Amygdala (tissue), 56 donors: ENCODE measurements at regions not wholly inside any gene's neighbourhood (a gene's known extent, or its start where the extent isn't known, plus 50 kb on each side); places are given as distances from the start of the nearest gene placed in this dataset.

Experiments used
- DNase-seq, 56 donors: peaks; one replicate each; lab custom pipeline; 2025; lab: John Stamatoyannopoulos, UW

DNA sequence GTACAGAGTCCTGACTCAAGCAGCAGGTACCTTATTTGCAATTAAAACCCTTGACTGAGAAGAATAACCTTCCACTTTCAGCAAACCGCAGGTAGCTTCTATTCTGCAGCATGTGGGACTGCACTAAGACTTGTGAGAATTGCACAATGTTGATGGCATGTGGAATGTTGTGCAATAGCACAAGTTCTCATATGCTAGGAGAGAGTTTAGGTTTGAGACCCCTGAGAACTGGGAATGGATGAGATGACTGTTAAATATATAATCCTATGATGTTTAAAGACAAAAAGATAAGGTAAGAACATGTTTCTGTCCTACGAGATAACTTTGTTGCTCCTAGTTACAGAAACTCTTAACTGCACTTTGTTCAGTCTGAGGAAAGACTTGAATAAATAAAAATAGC, 194.6 kb downstream of the OTOR start:
- DNase-seq = no peak

DNA sequence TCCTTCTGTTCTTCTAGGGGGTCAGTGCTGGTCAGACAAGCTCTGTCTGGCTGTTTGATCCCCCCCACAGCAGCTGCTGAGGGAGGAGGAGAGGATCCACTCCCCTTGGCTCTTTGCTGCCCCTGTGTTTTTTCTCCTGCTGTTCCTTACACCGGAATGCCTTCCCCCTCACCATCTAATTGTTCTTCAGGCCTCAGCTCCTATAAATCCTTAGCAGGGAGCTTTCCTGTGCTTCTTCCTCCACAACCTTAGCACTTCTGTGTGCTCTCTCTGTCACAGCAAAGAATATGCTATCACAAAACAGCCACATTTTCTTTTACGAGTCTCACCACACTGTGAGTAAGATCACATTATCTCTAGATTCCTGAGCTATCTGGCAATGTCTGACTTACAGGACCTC, 196.6 kb downstream of the OTOR start:
- DNase-seq = no peak

DNA sequence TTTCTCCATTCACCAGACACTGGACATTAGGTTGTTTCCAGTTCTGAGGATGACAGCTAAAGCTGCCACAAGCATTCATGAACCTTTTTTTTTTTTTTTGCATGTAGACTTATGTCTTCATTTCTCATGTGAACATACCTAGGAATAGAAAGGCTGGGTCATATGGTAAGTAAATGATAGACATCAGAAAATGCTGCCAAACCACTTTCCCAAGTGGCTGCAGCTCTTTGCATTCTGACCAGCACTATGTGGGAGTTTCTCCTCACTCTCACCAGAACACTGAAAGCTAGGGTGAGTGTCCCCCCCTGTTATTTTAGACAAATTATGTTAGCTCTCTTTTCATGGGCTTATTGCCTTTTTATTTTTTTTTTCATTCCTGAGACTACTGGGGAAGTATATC, 197.5 kb downstream of the OTOR start:
- DNase-seq = no peak

DNA sequence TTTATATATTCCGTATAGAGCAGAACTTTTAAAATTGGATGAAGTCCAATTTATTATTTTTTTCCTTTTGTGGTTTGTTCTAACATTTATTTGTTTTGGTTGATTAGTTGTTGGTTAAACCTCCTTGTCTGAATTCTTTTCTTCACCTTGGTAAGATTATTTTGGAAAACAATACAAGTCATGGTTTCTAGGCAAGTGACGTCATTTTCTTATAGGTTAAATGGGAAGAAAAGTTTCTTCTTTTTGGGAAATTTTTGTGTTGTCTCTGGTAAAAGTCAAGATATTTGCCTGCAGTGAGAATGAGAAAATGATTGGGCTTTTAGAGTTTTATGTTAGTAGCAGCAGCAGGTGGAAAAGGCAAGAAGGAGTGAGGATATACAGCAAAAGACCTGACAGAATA, 197.9 kb downstream of the OTOR start:
- no peak for DNase-seq

DNA sequence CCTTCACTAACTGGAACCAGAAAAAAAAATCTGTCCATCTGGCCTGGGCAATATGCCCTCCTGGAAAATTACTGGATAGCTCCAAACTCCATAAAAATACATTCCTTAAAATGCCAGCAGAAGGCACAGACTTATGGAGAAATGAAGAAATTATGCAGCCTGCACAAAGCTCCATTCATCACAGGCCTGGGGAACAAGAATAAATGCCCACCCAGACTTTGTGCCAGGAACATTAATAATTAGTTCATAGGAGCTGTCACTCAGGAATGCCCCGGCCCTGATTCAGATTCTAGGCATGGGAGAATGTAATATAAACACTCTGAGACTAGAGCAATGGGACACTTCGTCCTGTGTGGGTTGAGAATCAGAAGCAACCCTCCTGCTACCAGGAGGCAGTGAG, 199.3 kb downstream of the OTOR start:
- no peak for DNase-seq

DNA sequence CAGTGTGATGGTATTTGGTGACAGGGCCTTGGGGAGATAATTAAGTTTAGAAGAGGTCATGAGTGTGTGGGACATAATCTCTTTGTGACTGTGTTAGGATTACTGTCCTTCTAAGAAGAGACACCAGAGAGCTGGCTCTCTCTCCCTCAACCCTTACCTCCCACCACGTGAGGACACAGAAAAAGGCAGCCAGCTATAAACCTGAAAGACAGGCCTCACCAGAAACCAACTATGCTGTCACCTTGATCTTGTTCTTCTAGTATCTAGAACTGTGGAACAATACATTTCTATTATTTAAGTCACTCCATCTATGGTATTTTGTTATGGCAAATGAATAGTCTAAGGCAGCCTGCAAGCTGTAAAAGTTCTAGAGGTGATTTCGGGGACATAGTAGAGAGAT, 203.7 kb downstream of the OTOR start:
- no peak for DNase-seq

DNA sequence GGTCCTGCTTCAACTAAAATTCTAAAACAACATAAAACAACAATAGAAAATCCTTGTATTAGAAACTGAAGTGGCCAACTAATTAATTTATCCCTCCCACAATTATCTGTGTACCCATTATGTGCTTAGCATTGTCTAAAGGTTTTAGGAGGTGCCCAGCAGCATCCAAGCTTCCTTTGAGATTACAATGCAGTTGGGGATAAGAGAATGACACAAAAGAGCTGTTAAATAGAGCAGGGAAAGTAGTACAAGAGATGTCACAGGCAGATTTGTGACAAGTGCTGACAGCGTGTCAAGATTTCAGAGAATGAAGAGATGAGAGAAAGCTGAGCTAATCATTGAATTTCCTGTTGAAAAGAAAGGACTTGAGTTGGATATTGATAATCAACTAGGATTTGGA, 204.8 kb downstream of the OTOR start:
- no peak for DNase-seq

DNA sequence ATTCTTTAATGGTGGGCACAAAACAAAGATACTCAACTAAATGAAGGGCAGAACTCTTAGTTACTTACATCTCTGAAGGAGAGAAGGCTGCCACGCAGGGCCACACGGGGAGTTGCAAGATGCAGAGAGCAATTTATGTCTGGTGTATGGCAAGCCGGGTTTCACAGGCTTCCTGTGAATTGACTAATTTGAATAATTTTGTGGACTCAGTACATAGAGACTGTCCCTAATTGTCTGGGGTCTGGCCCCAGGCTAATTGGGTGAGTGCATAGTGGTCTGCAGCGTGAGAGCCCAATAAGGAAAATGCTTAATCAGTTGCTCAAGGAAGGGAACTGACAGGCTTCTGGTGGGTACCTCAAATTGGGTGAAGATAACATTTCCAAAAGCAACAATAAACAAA, 205.7 kb downstream of the OTOR start:
- DNase-seq = no peak

DNA sequence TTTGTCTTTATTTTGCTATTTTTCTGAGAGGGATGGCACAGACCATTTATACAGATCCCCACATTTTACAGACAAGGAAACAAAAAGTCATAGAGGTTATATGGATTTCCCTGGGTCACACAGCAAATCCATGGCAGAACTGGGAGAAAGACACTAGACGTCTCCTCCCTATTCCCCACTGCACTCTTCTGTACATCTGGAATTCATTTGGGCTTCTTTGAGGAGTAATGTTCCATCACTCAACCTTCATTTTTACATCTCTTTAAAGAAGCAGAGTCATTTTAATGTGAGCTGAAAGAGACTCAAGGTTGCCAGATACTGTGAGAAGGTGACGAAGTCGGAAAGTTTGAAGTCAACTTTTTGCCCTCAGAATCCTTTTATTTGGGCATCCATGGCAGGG, 207.3 kb downstream of the OTOR start:
- DNase-seq = no peak

DNA sequence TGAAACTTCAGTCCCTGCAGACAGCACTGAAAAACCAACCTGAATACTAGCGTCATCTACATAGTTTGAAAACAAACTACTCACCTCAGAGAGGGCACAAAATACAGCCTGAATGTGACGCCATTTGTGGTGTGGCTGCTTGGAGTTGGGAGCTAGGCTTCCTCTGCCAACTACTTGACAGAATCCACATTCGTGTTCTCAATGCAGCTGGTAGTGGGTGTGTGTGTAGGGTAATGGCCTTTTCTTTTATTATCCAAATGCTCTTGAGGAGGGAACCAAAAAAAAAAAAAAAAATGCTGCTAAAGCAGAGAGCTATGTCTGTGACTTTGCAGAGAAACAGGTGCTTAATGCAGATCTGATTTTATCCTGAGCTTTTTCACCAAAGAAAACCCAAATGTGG, 207.8 kb downstream of the OTOR start:
- DNase-seq = peak in 2 of 56 donors; percentile 9 to 30

DNA sequence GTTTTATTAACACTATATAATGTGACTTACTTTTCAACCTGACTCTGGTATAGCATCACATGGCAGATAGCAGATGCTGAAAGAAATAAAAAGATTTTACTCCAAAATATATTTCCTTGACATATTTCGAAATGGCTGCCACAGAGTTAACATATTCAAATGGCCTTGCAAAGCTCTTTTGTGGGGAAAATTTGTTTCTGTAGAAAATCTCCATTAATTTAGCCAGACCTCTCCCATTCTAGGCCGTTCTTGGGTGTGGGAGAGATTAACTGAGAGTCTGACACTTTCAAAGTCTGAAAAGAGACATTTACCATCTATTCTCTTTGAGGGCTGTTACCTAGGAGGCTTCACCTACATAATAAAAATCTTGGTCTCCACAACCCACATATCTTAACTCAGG, 217.2 kb downstream of the OTOR start:
- DNase-seq = no peak

DNA sequence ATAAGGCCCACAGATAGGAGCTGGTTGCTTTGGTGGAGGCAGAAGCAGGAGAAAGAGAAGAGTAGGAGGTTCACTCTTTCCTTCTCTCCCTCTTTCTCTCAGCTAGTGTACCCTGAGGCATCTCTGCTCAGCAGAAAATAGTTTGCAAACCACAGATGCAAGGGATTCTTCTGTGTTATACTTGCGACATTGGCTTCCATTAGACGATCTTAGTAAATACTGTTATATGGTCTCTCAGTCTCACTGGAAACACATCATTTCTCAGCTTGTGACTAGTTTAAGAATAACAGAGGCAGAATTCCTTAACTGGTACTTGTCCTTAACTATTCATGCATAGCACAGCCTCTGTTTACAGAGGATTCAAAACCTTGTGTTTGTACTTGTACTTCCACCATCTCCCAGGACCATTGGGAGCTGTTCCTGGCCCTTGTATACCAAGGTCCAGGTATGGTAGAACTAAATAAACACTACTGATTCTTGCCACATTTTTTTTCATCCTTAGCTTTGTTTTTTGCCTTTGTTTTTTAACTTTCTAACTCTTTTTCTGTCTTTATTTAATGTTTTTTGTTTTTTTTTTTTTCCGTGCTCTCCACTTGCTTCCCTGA, 218.2 kb downstream of the OTOR start:
- no peak for DNase-seq

DNA sequence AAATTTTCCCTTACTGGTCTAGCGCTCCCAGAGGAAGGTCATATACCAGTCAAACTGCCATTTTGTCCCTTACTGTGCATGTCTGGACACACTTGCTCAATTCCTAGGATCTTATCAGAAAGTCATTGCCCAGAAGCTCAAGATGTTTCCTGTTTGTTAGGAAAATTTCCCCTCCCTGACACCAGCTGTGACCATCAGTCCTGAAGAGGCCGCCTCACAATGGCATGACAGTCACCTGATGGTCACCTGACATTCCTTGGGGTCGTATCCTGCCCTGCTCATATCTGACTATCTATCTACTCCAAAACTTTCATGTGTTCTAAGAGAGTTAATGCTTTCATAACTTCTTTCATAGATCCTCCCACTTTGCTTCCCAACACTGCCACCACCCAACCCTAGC, 219.9 kb downstream of the OTOR start:
- DNase-seq = no peak

DNA sequence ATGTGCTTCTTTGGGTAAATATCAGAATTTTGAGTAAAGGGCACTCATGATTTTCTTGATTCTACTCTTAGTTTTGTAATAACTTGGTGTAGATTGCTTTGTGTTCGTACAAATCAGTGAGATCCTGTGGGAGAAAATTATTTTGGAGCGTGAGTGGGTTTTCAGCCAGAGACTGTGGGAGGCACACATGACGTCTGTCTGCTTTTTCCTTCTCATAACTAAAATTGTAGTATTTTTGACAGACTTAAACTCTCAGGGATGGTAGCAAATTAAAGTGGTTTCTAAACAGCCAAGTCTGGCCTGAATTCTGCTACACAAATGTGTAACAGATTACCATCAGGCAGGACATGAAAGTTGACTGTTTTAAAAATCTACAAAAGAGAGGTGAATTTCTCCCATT, 222.6 kb downstream of the OTOR start:
- DNase-seq = peak in 4 of 56 donors; percentile 21 to 50 (median 24)

DNA sequence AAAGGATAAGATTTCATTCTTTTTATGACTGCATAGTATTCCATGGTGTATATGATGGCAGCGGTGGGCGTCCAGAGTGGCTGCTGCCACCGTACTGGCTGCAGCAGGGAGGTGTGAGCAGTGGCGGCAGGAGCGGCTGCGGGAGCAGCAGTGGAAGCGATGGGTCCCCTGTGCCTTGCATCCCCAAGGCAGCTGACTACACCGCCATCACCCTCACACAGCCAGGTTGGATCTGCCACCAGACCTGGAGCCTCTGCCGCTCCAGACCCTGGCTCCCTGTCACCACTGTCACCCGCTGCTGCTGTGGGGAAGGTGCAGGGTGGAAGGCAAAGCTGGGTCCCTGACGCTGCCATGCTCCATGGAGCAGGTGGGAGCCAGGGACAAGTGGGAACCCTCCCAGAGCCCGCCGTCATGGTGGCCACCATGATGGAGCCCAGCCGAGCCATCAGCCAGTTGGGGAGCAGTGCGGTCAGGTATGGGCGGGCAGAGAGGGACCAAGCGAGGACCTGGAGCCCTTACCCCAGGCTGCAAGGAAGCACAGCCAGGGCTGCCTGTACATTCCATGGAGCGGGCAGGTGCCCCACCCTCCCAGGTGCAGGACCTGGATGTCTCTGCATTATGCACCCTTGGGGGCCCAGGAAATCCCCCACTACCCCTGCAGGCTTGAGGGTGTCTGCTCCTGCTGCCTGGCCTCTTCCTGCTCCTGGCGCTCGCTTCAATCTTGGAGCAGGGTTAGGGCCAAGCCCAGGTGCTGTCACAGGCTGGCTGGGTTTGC, 226.1 kb downstream of the OTOR start:
- no peak for DNase-seq

DNA sequence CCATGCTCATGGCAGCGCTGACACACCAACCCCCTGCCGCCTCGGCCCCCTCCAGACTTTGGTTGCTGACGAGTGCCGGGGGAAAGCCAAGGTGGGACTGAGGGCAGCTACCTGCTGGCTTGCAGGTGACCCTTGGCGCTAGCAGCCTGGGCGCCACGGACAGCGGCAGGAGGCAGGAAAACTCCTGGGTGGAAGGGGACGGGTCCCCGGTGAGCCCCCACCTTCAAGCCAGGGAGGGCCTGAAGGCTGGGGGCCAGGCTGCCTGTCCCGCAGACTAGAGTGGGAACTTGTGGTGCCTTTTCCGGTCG, 226.7 kb downstream of the OTOR start:
- DNase-seq = no peak

DNA sequence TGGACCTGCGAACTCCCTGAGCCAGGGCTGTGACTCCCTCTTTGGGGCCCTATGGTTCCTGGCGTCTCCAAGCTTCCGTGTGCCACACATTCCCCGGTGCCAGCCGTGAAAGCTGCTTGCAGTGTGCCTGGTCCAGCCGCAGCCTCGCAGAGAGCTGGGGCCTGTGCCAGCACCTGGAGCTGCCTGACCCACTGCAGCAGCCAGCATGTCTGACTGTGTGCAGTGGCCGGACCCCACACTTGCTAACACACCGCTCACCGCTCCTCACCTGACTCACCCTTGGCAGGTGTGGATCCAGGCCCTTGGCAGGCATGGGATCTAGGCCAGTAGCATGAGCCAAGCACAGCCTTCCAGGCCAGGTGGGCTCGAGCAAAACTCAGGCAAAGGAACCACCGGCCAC, 227.5 kb downstream of the OTOR start:
- DNase-seq = no peak

DNA sequence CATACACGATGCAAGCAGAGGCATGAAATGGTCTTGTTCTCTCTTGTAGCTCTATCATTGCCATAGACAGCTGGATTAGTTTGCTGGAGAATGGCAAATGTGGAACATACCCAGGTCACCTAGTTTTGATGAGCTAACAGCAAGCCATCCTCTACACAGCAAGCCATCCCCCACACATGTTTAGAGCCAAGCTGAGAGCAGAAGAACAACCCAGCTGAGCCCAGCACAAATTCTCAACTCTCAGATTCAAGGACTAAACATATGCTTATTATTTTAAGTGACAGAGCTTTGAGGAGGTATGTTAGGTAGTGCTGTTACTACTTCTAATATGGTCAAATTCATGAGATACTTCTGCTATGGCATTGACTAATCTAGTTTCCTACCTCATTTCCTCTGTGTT, 230.3 kb downstream of the OTOR start:
- no peak for DNase-seq

DNA sequence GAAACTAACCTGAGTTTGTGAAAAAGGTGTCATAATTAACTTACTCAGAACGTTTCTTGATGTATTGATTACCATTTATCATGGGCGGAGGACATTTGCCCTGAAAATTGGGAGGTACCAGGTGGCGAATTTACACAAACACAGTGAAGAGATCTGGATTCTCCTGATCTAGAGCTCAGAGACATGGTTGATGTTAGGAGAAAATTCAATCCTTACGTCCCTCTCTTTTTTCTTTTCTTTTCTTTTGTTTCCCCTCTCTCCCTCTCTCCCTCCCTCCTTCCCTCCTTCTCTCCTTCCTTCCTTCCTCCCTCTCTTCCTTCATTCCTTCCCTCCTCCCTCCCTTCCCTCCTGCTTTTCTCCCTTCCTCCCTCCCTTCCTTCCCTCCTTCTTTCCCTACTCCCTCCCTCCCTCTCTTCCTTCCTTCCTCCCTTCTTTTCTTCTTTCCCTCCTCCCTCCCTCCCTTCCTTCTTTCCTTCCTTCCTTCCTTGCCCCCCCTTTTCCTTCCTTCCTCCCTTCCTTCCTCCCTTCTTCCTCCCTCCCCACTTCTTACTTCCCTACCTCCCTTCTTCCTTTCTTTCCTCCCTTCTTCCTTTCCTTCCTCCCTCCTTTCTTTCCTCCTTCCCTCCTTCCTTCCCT, 234.1 kb downstream of the OTOR start:
- DNase-seq = no peak

DNA sequence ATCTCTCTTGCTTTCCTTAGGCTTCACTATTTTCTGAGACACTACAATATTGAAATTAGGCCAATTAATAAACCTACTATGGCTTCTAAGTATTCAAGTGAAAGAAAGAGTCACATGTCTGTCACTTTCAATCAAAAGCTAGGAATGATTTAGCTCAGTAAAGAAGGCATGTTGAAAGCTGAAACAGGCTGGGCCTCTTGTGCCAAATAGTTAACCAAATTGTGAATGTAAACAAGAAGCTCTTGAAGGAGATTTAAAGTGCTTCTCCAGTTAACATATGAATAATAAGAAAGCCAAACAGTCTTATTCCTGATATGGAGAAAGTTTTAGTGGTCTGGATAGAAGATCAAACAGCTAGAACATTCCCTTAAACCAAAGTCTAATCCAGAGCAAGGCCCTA, 236.3 kb downstream of the OTOR start:
- no peak for DNase-seq

DNA sequence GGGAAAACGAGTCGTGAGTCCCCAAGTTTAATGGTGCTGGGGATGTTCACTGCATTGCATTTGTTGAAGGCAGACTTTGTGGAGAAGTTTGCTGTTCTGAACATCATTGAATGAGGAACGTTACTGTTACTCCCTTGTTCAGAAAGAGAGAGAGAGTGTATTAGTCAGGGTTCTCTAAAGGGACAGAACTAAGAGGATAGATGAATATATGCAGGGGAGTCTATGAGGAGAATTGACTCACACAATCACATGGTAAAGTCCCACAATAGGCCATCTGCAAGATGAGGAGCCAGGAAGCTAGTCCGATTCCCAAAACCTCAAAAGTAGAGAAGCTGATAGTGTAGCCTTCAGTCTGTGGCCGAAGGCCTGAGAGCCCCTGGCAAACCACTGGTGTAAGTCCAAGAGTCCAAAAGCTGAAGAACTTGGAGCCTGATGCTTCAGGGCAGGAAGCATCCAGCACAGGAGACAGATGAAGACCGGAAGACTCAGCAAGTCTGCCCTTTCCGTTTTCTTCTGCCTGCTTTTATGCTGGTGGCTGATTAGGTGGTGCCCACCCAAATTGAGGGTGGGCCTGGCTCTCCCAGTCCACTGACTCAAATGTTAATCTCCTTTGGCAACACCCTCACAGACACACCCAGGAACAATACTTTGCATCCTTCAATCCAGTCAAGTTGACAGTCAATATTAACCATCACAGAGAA, 223.5 kb upstream of the PCSK2 start:
- DNase-seq = no peak

DNA sequence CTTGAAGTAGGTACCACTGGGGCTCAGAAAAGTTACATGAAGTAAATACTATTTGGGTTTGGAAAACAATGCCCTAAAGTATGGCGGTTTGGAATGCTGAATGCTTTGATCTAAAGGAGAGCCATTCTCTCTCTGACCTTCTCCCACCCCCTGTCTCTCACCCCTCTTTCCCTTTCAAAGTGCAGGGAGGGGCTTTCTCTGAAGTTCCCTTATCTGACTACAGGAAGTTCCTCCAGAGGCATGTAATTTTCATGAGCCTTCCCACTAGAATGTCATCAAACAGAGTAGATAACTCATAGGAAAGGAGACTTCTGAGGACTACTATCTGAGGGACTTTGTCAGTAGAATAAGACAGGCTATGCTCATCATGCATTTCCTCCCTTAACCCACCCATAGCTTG, 216.7 kb upstream of the PCSK2 start:
- DNase-seq = no peak
